ENCODE measurements at regions not wholly inside any gene's neighbourhood (a gene's known extent, or its start where the extent isn't known, plus 50 kb on each side); places are given as distances from the start of the nearest gene placed in this dataset.
"Not testable (repeated sequence)": the region's sequence is repeated elsewhere in the genome, so short reads cannot be mapped to it uniquely, and the experiment has no call there.

GRCh38 chr7:131683536-131684125, 127.2 kb upstream of the PODXL start:
- no peaks in the 10 kb centered on the region for H3K36me3 ChIP-seq (ENCODE audit: low read depth)
- TF ChIP-seq CTCF (conservative IDR thresholded peaks at IDR 0.05), result no peak
- TF ChIP-seq EZH2 (IDR thresholded peaks at IDR 0.05; ENCODE audit: low read depth), result no peak
- H4K20me1 ChIP-seq (ENCODE audit: insufficient read depth), result no peaks in the 10 kb centered on the region
- H3K9me2 ChIP-seq (ENCODE audit: insufficient read depth), result no peaks in the 10 kb centered on the region
- H3K4me3 ChIP-seq, result no peak overlapping the region
- H3K4me2 ChIP-seq, result no peak overlapping the region
- POLR2A ChIA-PET (ENCODE audit: unreplicated experiment), result no interaction called here
- no peaks in the 10 kb centered on the region for H3K79me2 ChIP-seq (ENCODE audit: low read depth)
- H3K9me3 ChIP-seq (ENCODE audit: insufficient read depth, low read depth), result no peaks in the 10 kb centered on the region
- CTCF ChIA-PET, result no interaction called here
- H3K27me3 ChIP-seq (ENCODE audit: insufficient read depth, low read depth), result peaks cover 85% of the 10 kb centered on the region
- intact Hi-C loops (cut with micrococcal nuclease; ENCODE audit: unreplicated experiment), result no loop called here
- no peak overlapping the region for H3K27ac ChIP-seq
- no peak overlapping the region for H2AFZ ChIP-seq
- H3K4me1 ChIP-seq (replicated peaks; ENCODE audit: insufficient read depth), result no peaks in the 10 kb centered on the region
- no peak for DNase-seq
- no peaks in the 10 kb centered on the region for H3F3A ChIP-seq (ENCODE audit: insufficient read depth, low read depth)
- BruUV-seq (replicated peaks), result no TSS peak

- Histone ChIP-seq H3K4me2 (no peak overlapping the region), H3K27ac (no peak overlapping the region), H2AFZ (no peak overlapping the region), H3K4me1 (replicated peaks; ENCODE audit: insufficient read depth) (no peaks in the 10 kb centered on the region), H3K79me2 (ENCODE audit: low read depth) (no peaks in the 10 kb centered on the region), H3K4me3 (no peak overlapping the region), H3K9me3 (ENCODE audit: insufficient read depth, low read depth) (no peaks in the 10 kb centered on the region), H3K36me3 (ENCODE audit: low read depth) (no peaks in the 10 kb centered on the region), H3F3A (ENCODE audit: insufficient read depth, low read depth) (no peaks in the 10 kb centered on the region), H3K27me3 (ENCODE audit: insufficient read depth, low read depth) (peaks cover 79% of the 10 kb centered on the region), H3K9me2 (ENCODE audit: insufficient read depth) (no peaks in the 10 kb centered on the region), H4K20me1 (ENCODE audit: insufficient read depth) (no peaks in the 10 kb centered on the region)
- ChIA-PET CTCF (interaction anchor here (0.7 kb wide), 1 partner anchor 1665 kb away, joined by 3 read pairs; no protein-coding TSS in a partner anchor), POLR2A (ENCODE audit: unreplicated experiment) (no interaction called here)
- TF ChIP-seq EZH2 (IDR thresholded peaks at IDR 0.05; ENCODE audit: low read depth), result no peak
- TF ChIP-seq CTCF (conservative IDR thresholded peaks at IDR 0.05), result no peak
- DNase-seq, result no peak
- intact Hi-C loops (cut with micrococcal nuclease; ENCODE audit: unreplicated experiment), result no loop called here
- no TSS peak for BruUV-seq (replicated peaks)
Measured at GRCh38 chr7:131681961-131682360, 125.5 kb upstream of the PODXL start.

DNA sequence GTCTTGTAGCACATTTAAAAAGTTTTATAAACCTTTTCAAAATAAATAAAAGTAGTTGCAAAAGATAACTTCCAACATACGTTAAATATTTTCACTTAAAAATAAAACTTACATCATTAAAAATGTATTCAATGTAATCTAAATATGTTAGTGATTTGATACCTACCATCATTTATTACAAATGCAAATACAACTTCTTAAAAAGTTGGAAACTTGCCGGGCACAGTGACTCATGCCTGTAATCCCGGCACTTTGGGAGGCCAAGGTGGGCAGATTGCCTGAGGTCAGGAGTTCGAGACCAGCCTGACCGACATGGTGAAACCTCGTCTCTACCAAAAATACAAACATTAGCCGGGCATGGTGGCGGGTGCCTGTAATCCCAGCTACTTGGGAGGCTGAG, 122.6 kb upstream of the PODXL start:
- H3K36me3 ChIP-seq (ENCODE audit: low read depth); H3K79me2 ChIP-seq (ENCODE audit: low read depth); BruUV-seq (replicated peaks); H3K4me2 ChIP-seq; CTCF ChIA-PET; DNase-seq; H3F3A ChIP-seq (ENCODE audit: insufficient read depth, low read depth); POLR2A ChIA-PET (ENCODE audit: unreplicated experiment); H4K20me1 ChIP-seq (ENCODE audit: insufficient read depth); H3K9me2 ChIP-seq (ENCODE audit: insufficient read depth); H3K9me3 ChIP-seq (ENCODE audit: insufficient read depth, low read depth); H3K4me3 ChIP-seq; H2AFZ ChIP-seq; H3K4me1 ChIP-seq (replicated peaks; ENCODE audit: insufficient read depth); H3K27ac ChIP-seq; intact Hi-C loops (cut with micrococcal nuclease; ENCODE audit: unreplicated experiment): not testable (repeated sequence)
- H3K27me3 ChIP-seq (ENCODE audit: insufficient read depth, low read depth), result peaks cover 72% of the 10 kb centered on the region

GRCh38 chr7:131676850-131677249, 120.4 kb upstream of the PODXL start:
- H3K36me3 ChIP-seq (ENCODE audit: low read depth); H3K4me3 ChIP-seq; BruUV-seq (replicated peaks); H3K9me3 ChIP-seq (ENCODE audit: insufficient read depth, low read depth); H3K27ac ChIP-seq; H3K4me1 ChIP-seq (replicated peaks; ENCODE audit: insufficient read depth); POLR2A ChIA-PET (ENCODE audit: unreplicated experiment); H3K4me2 ChIP-seq; intact Hi-C loops (cut with micrococcal nuclease; ENCODE audit: unreplicated experiment); H3K9me2 ChIP-seq (ENCODE audit: insufficient read depth); H4K20me1 ChIP-seq (ENCODE audit: insufficient read depth); H2AFZ ChIP-seq; H3F3A ChIP-seq (ENCODE audit: insufficient read depth, low read depth); CTCF ChIA-PET; DNase-seq; H3K79me2 ChIP-seq (ENCODE audit: low read depth): not testable (repeated sequence)
- H3K27me3 ChIP-seq (ENCODE audit: insufficient read depth, low read depth), result peaks cover 74% of the 10 kb centered on the region
